ENCODE measurements at regions not wholly inside any gene's neighbourhood (a gene's known extent, or its start where the extent isn't known, plus 50 kb on each side); places are given as distances from the start of the nearest gene placed in this dataset.

DNA sequence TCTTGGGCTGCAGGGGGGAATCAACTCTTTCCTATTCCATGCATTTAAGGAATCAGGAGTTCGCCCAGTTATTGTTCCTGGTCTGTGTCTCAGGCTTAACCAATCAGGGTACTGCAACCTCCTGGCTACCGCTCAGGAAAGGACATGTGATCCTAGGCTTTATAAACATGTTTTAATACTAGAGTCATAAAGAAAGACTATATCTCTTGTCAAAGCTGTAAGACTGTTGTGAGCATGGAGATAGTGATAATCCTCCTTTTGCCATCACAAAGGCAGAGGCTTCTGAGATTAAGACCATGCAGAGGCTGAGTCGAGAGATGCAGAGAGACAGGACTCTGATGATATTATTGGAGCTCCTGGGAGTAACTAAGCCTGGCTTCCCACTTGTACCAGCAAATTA is 137.0 kb downstream of the YIPF5 start:
- DNase-seq (ENCODE audit: low spot score in 2 of 2), result no peak
- H3K4me1 ChIP-seq, result peaks cover 4% of the 10 kb centered on the region
- H3K36me3 ChIP-seq, result no peaks in the 10 kb centered on the region
- TF ChIP-seq, protein P1, sequence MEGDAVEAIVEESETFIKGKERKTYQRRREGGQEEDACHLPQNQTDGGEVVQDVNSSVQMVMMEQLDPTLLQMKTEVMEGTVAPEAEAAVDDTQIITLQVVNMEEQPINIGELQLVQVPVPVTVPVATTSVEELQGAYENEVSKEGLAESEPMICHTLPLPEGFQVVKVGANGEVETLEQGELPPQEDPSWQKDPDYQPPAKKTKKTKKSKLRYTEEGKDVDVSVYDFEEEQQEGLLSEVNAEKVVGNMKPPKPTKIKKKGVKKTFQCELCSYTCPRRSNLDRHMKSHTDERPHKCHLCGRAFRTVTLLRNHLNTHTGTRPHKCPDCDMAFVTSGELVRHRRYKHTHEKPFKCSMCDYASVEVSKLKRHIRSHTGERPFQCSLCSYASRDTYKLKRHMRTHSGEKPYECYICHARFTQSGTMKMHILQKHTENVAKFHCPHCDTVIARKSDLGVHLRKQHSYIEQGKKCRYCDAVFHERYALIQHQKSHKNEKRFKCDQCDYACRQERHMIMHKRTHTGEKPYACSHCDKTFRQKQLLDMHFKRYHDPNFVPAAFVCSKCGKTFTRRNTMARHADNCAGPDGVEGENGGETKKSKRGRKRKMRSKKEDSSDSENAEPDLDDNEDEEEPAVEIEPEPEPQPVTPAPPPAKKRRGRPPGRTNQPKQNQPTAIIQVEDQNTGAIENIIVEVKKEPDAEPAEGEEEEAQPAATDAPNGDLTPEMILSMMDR (IDR thresholded peaks at IDR 0.05), result no peak
- TF ChIP-seq POLR2AphosphoS5 (IDR thresholded peaks at IDR 0.05) (no peak), POLR2A (IDR thresholded peaks at IDR 0.05) (no peak), EP300 (IDR thresholded peaks at IDR 0.05) (no peak)
- no peak overlapping the region for H3K4me3 ChIP-seq
- no peak overlapping the region for H3K27ac ChIP-seq
- no peaks in the 10 kb centered on the region for H3K27me3 ChIP-seq
- H3K9me3 ChIP-seq, result no peaks in the 10 kb centered on the region
- 84% methylated on average over 3 of the region's 3 CpGs for WGBS

DNA sequence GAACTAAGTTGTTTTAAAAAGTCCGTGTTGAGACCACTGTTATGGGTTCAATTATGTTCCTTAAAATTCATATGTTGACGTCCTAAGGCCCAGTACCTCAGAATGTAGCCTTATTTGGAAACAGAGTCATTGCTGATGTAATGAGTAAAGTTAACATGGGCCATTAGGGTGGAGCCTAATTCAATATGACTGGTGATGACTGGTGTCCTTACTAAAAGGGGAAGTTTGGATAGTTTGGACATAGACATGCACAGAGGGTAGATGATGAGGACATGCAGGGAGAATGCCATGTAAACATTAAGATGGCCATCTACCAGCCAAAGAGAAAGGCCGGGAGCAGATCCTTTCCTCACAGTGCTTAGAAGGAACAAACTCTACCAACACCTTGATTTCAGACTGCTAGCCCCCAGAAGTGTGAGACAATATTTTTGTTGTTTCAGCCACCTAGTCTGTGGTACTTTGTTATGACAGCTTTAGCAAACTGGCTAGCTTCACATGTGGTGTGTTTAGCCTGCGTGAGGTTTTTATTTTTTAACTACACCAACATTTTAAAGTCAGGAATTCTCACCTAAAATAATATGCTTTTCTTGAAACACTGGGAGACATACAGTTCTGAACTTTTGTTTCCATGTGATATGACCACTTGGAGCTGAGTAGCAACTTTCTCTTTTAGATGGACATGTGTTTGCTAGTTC is 135.3 kb downstream of the YIPF5 start:
- no peak overlapping the region for H3K27ac ChIP-seq
- peaks cover 3% of the 10 kb centered on the region for H3K4me1 ChIP-seq
- no peaks in the 10 kb centered on the region for H3K9me3 ChIP-seq
- H3K27me3 ChIP-seq, result no peaks in the 10 kb centered on the region
- H3K36me3 ChIP-seq, result no peaks in the 10 kb centered on the region
- H3K4me3 ChIP-seq, result no peak overlapping the region
- no peak for DNase-seq (ENCODE audit: low spot score in 2 of 2)
- WGBS, result 75% methylated on average over 4 of the region's 4 CpGs
- no peak for TF ChIP-seq POLR2A (IDR thresholded peaks at IDR 0.05)
- no peak for TF ChIP-seq POLR2AphosphoS5 (IDR thresholded peaks at IDR 0.05)
- TF ChIP-seq EP300 (IDR thresholded peaks at IDR 0.05), result no peak
- TF ChIP-seq, protein P1 (IDR thresholded peaks at IDR 0.05), result no peak

DNA sequence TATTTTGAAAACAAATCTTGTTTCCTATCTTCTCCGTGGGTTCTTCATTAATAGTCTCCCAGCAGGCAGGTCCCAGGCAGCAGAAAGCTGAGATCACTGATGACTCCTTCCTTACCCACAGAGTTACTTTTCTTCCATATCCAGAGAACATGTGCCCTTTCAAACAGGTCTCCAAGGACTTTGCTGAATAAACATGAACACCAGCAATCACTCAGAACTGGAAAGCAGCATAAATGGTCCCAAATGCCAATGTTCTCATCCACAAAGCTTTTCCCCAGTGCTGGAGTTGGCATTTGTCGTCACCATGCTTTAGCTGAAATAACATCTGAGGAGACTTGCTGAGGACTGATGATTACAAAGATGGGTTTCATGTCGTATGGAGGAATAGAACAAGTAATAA is 134.0 kb downstream of the YIPF5 start:
- WGBS, result 88% methylated on average over 3 of the region's 3 CpGs
- TF ChIP-seq EP300 (IDR thresholded peaks at IDR 0.05) (no peak), POLR2AphosphoS5 (IDR thresholded peaks at IDR 0.05) (no peak), POLR2A (IDR thresholded peaks at IDR 0.05) (no peak)
- TF ChIP-seq, protein P1 (IDR thresholded peaks at IDR 0.05), result no peak
- peaks cover 3% of the 10 kb centered on the region for H3K4me1 ChIP-seq
- H3K9me3 ChIP-seq, result no peaks in the 10 kb centered on the region
- no peak overlapping the region for H3K27ac ChIP-seq
- H3K36me3 ChIP-seq, result no peaks in the 10 kb centered on the region
- H3K4me3 ChIP-seq, result no peak overlapping the region
- H3K27me3 ChIP-seq, result no peaks in the 10 kb centered on the region
- DNase-seq (ENCODE audit: low spot score in 2 of 2), result no peak

DNA sequence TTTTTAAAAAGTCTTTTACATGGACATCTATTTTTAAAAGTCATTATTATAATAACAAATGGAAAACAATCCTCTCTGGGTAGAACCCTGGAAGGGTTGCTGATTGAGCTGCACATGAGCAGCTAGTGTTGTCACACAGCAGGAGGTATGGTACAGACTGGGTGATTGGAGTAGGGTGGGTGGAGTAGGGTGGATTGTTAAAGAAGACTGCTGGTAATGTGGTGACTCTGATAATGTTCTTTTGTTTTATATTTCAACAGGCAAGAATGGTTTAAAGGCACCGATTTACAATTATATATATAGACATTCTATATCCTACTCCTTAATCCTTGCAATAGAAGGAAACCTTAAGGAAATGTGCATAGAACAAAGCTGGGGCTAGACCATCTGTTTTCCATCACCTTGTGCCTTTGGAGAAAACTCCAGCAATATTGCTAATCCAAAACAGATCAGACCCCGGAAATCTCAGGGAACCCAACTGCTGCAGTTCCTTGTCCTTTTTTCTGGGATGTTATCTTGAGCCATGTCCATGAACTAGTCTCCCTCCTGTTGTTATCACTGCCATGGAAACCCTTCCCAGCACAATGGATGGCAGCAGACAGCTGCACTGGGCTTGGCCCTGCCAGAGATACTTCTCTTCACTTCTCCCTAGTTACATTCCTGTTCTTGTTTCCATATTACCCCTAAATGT is 129.7 kb downstream of the YIPF5 start:
- no peaks in the 10 kb centered on the region for H3K36me3 ChIP-seq
- no peaks in the 10 kb centered on the region for H3K9me3 ChIP-seq
- no peak overlapping the region for H3K27ac ChIP-seq
- DNase-seq (ENCODE audit: low spot score in 2 of 2), result no peak
- TF ChIP-seq, protein P1 (IDR thresholded peaks at IDR 0.05), result no peak
- no peak for TF ChIP-seq POLR2AphosphoS5 (IDR thresholded peaks at IDR 0.05)
- TF ChIP-seq EP300 (IDR thresholded peaks at IDR 0.05), result no peak
- no peak for TF ChIP-seq POLR2A (IDR thresholded peaks at IDR 0.05)
- no peak overlapping the region for H3K4me3 ChIP-seq
- WGBS, result 58% methylated on average over 2 of the region's 2 CpGs
- H3K27me3 ChIP-seq, result no peaks in the 10 kb centered on the region
- H3K4me1 ChIP-seq, result no peaks in the 10 kb centered on the region

DNA sequence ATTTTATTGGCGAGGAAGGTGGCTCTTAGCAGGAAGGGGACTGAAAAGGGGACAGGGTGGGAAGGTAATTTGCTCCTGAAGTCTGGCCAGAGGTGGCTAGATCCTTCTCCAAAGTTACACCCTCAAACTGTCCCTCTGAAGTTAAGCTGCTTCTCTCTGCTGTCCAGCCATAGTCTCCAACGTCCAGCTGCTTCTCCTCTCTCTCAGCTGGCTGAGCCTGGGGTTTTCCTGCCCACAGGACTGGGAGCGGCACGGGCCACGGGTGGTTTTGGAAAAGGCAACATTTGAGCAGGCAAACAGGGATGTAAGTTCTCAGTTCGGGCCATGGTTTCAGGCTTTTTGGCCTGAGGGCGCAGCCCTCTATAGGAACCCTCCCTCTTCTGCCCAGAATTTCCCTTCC is 128.3 kb downstream of the YIPF5 start:
- no peak for DNase-seq (ENCODE audit: low spot score in 2 of 2)
- WGBS, result 73% methylated on average over 7 of the region's 7 CpGs

More for the DNA sequence above, 128.3 kb downstream of the YIPF5 start:
- H3K36me3 ChIP-seq, result no peaks in the 10 kb centered on the region
- H3K27ac ChIP-seq, result no peak overlapping the region
- no peaks in the 10 kb centered on the region for H3K27me3 ChIP-seq
- no peaks in the 10 kb centered on the region for H3K4me1 ChIP-seq
- TF ChIP-seq POLR2A (IDR thresholded peaks at IDR 0.05) (no peak), POLR2AphosphoS5 (IDR thresholded peaks at IDR 0.05) (no peak), EP300 (IDR thresholded peaks at IDR 0.05) (no peak)
- TF ChIP-seq, protein P1 (IDR thresholded peaks at IDR 0.05), result no peak
- H3K9me3 ChIP-seq, result no peaks in the 10 kb centered on the region
- no peak overlapping the region for H3K4me3 ChIP-seq

Data from suprapubic skin (tissue), 4 donors.